ENCODE measurements at regions not wholly inside any gene's neighbourhood (a gene's known extent, or its start where the extent isn't known, plus 50 kb on each side); places are given as distances from the start of the nearest gene placed in this dataset.

DNA sequence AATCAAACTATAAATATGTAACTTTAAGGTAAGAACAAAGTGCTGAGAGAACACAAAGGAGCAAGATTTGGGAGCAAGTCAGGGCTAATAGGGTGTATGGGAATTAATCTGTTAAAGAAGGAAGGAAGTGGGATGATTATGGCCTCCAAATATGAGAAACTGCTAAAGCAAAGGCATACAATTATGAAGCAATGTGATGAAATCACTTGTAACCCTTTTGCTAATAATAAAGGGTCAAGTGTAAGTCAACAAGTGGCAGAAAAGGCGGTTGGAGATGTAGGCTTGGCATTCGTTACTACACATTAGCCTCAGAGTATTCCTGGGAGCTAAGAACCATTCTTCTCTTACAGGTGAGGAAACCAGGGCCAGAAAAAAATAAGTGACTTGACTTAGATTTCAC, 1002.3 kb upstream of the TENM4 start (continued):
- TF ChIP-seq, protein P1, sequence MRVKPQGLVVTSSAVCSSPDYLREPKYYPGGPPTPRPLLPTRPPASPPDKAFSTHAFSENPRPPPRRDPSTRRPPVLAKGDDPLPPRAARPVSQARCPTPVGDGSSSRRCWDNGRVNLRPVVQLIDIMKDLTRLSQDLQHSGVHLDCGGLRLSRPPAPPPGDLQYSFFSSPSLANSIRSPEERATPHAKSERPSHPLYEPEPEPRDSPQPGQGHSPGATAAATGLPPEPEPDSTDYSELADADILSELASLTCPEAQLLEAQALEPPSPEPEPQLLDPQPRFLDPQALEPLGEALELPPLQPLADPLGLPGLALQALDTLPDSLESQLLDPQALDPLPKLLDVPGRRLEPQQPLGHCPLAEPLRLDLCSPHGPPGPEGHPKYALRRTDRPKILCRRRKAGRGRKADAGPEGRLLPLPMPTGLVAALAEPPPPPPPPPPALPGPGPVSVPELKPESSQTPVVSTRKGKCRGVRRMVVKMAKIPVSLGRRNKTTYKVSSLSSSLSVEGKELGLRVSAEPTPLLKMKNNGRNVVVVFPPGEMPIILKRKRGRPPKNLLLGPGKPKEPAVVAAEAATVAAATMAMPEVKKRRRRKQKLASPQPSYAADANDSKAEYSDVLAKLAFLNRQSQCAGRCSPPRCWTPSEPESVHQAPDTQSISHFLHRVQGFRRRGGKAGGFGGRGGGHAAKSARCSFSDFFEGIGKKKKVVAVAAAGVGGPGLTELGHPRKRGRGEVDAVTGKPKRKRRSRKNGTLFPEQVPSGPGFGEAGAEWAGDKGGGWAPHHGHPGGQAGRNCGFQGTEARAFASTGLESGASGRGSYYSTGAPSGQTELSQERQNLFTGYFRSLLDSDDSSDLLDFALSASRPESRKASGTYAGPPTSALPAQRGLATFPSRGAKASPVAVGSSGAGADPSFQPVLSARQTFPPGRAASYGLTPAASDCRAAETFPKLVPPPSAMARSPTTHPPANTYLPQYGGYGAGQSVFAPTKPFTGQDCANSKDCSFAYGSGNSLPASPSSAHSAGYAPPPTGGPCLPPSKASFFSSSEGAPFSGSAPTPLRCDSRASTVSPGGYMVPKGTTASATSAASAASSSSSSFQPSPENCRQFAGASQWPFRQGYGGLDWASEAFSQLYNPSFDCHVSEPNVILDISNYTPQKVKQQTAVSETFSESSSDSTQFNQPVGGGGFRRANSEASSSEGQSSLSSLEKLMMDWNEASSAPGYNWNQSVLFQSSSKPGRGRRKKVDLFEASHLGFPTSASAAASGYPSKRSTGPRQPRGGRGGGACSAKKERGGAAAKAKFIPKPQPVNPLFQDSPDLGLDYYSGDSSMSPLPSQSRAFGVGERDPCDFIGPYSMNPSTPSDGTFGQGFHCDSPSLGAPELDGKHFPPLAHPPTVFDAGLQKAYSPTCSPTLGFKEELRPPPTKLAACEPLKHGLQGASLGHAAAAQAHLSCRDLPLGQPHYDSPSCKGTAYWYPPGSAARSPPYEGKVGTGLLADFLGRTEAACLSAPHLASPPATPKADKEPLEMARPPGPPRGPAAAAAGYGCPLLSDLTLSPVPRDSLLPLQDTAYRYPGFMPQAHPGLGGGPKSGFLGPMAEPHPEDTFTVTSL (CRISPR knock-in tag; IDR thresholded peaks at IDR 0.05; ENCODE audit: borderline replicate concordance) = no peak

DNA sequence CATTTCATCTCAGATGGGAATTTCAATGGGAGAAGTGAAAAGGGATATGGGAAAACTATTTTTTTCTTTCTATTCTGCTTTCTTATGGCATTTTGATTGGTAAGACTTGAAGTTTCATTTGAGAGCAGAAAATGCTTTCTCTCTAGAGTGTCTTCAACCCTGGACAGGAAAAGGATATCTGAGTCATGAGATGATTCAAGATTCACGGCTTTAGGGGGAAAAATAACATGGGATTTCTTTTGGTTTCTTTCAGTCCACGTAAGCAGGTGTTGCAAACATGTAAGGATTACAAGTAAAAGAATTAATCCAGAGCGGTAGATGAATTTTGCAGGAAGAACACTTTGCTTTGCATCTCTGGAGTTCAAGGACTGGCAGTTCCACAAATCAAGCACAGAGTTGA, 1001.0 kb upstream of the TENM4 start:
- ChIA-PET CTCF (ENCODE audit: low intra/inter-chr PET ratio, low total read pairs) (no interaction called here), POLR2A (no interaction called here)
- Histone ChIP-seq H4K20me1 (ENCODE audit: insufficient read depth, low read length) (no peaks in the 10 kb centered on the region), H3K4me2 (ENCODE audit: low read depth, low read length) (no peak overlapping the region), H3K27ac (ENCODE audit: extremely low read length, insufficient read depth, low read length) (no peak overlapping the region), H3K4me1 (ENCODE audit: insufficient read depth, low read length) (no peaks in the 10 kb centered on the region), H3K4me3 (replicated peaks in 1 of 3; ENCODE audit: insufficient read depth in 1 of 3, low read depth in 2 of 3, low read length in 3 of 3) (no peak overlapping the region), H3K9me3 (ENCODE audit: low read length) (no peaks in the 10 kb centered on the region), H3K79me2 (ENCODE audit: insufficient read depth, low read length) (no peaks in the 10 kb centered on the region), H3K9ac (ENCODE audit: insufficient read depth, low read depth, low read length) (no peak overlapping the region), H3K36me3 (replicated peaks in 1 of 2; ENCODE audit: control insufficient read depth in 1 of 2, insufficient read depth in 2 of 2, low read length in 2 of 2) (no peaks in the 10 kb centered on the region), H3K27me3 (ENCODE audit: control insufficient read depth in 1 of 2, insufficient read depth in 2 of 2, low read length in 2 of 2) (no peaks in the 10 kb centered on the region), H2AFZ (ENCODE audit: low read length) (no peak overlapping the region)
- BruUV-seq (replicated peaks) = no TSS peak
- DNase-seq (ENCODE audit: low spot score) (no peak), FAIRE-seq (no peak), ATAC-seq (no peak)
- 32% methylated on average over 3 of the region's 3 CpGs for WGBS (ENCODE audit: low lambda C conversion rate)
- intact Hi-C loops (cut with micrococcal nuclease; ENCODE audit: unreplicated experiment) = no loop called here
- in situ Hi-C loops (cut with HindIII; ENCODE audit: extremely low pct_ligation_motif_present, low pct_unique_long_range_greater_than_20kb) = no loop called here
- TF ChIP-seq FOXO1 (CRISPR knock-in tag; IDR thresholded peaks at IDR 0.05) = no peak
- TF ChIP-seq NR2F6 (IDR thresholded peaks at IDR 0.05) = no peak
- TF ChIP-seq NR2F6 (CRISPR knock-in tag; IDR thresholded peaks at IDR 0.05) = no peak
- no peak for TF ChIP-seq ZNF282 (IDR thresholded peaks at IDR 0.05; ENCODE audit: partially characterized antibody)
- TF ChIP-seq DRAP1 (CRISPR knock-in tag; IDR thresholded peaks at IDR 0.05) = no peak
- TF ChIP-seq ZBTB20 (CRISPR knock-in tag; IDR thresholded peaks at IDR 0.05; ENCODE audit: borderline replicate concordance, low read depth) = no peak
- TF ChIP-seq BRF2 (CRISPR knock-in tag; IDR thresholded peaks at IDR 0.05) = no peak
- TF ChIP-seq RARG (CRISPR knock-in tag; IDR thresholded peaks at IDR 0.05; ENCODE audit: low read depth) = no peak
- TF ChIP-seq, protein P2, sequence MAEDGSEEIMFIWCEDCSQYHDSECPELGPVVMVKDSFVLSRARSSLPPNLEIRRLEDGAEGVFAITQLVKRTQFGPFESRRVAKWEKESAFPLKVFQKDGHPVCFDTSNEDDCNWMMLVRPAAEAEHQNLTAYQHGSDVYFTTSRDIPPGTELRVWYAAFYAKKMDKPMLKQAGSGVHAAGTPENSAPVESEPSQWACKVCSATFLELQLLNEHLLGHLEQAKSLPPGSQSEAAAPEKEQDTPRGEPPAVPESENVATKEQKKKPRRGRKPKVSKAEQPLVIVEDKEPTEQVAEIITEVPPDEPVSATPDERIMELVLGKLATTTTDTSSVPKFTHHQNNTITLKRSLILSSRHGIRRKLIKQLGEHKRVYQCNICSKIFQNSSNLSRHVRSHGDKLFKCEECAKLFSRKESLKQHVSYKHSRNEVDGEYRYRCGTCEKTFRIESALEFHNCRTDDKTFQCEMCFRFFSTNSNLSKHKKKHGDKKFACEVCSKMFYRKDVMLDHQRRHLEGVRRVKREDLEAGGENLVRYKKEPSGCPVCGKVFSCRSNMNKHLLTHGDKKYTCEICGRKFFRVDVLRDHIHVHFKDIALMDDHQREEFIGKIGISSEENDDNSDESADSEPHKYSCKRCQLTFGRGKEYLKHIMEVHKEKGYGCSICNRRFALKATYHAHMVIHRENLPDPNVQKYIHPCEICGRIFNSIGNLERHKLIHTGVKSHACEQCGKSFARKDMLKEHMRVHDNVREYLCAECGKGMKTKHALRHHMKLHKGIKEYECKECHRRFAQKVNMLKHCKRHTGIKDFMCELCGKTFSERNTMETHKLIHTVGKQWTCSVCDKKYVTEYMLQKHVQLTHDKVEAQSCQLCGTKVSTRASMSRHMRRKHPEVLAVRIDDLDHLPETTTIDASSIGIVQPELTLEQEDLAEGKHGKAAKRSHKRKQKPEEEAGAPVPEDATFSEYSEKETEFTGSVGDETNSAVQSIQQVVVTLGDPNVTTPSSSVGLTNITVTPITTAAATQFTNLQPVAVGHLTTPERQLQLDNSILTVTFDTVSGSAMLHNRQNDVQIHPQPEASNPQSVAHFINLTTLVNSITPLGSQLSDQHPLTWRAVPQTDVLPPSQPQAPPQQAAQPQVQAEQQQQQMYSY (CRISPR knock-in tag; IDR thresholded peaks at IDR 0.05) = no peak
- no peak for TF ChIP-seq ZFY (CRISPR knock-in tag; IDR thresholded peaks at IDR 0.05)
